ENCODE measurements at regions not wholly inside any gene's neighbourhood (a gene's known extent, or its start where the extent isn't known, plus 50 kb on each side); places are given as distances from the start of the nearest gene placed in this dataset.
"Not testable (repeated sequence)": the region's sequence is repeated elsewhere in the genome, so short reads cannot be mapped to it uniquely, and the experiment has no call there.

- H3K4me1 ChIP-seq, result no peaks in the 10 kb centered on the region
- H3K27me3 ChIP-seq, result no peaks in the 10 kb centered on the region
- no peak overlapping the region for H3K27ac ChIP-seq
- DNase-seq, result no peak
- intact Hi-C loops (cut with DNase I; ENCODE audit: low total_unique reads), result no loop called here
- no peaks in the 10 kb centered on the region for H3K36me3 ChIP-seq
- H3K9me3 ChIP-seq, result peaks cover 11 to 22% of the 10 kb centered on the region in 2 donors
- no peak overlapping the region for H3K4me3 ChIP-seq
- TF ChIP-seq POLR2A (IDR thresholded peaks at IDR 0.05) (no peak), POLR2AphosphoS5 (IDR thresholded peaks at IDR 0.05) (no peak), EP300 (IDR thresholded peaks at IDR 0.05; ENCODE audit: low read depth) (no peak)
- in situ Hi-C loops (cut with MboI; ENCODE audit: low pct_ligation_motif_present in 1 of 4, low pct_unique_long_range_greater_than_20kb in 1 of 4, low sequenced_read_pairs in 3 of 4), result no loop called here
These were observed 127.6 kb upstream of the KCTD3 start for GRCh38 chr1:215439549-215439948.

GRCh38 chr1:215444715-215445414 lies 122.2 kb upstream of the KCTD3 start:
- no peaks in the 10 kb centered on the region for H3K27me3 ChIP-seq
- H3K36me3 ChIP-seq, result no peaks in the 10 kb centered on the region
- 71% methylated on average over 2 of the region's 2 CpGs; no CpG with 5 or more reads in 1 of the 2 donors for WGBS, 2 donors (ENCODE audit: low coverage in 1 of 2)
- in situ Hi-C loops (cut with MboI; ENCODE audit: low pct_ligation_motif_present in 1 of 4, low pct_unique_long_range_greater_than_20kb in 1 of 4, low sequenced_read_pairs in 3 of 4), result no loop called here
- no peak for DNase-seq
- TF ChIP-seq POLR2A (IDR thresholded peaks at IDR 0.05) (no peak), POLR2AphosphoS5 (IDR thresholded peaks at IDR 0.05) (no peak), EP300 (IDR thresholded peaks at IDR 0.05; ENCODE audit: low read depth) (no peak)
- TF ChIP-seq, protein P1, sequence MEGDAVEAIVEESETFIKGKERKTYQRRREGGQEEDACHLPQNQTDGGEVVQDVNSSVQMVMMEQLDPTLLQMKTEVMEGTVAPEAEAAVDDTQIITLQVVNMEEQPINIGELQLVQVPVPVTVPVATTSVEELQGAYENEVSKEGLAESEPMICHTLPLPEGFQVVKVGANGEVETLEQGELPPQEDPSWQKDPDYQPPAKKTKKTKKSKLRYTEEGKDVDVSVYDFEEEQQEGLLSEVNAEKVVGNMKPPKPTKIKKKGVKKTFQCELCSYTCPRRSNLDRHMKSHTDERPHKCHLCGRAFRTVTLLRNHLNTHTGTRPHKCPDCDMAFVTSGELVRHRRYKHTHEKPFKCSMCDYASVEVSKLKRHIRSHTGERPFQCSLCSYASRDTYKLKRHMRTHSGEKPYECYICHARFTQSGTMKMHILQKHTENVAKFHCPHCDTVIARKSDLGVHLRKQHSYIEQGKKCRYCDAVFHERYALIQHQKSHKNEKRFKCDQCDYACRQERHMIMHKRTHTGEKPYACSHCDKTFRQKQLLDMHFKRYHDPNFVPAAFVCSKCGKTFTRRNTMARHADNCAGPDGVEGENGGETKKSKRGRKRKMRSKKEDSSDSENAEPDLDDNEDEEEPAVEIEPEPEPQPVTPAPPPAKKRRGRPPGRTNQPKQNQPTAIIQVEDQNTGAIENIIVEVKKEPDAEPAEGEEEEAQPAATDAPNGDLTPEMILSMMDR (IDR thresholded peaks at IDR 0.05), result no peak
- intact Hi-C loops (cut with DNase I; ENCODE audit: low total_unique reads), result no loop called here
- H3K27ac ChIP-seq, result no peak overlapping the region
- H3K4me1 ChIP-seq, result no peaks in the 10 kb centered on the region
- H3K9me3 ChIP-seq, result peaks cover 4 to 7% of the 10 kb centered on the region in 2 donors
- no peak overlapping the region for H3K4me3 ChIP-seq

- WGBS, 2 donors (ENCODE audit: low coverage in 1 of 2), result 63% methylated on average over 6 of the region's 6 CpGs; no CpG with 5 or more reads in 1 of the 2 donors
- H3K36me3 ChIP-seq; in situ Hi-C loops (cut with MboI; ENCODE audit: low pct_ligation_motif_present in 1 of 4, low pct_unique_long_range_greater_than_20kb in 1 of 4, low sequenced_read_pairs in 3 of 4); H3K9me3 ChIP-seq; H3K4me3 ChIP-seq; intact Hi-C loops (cut with DNase I; ENCODE audit: low total_unique reads); H3K27ac ChIP-seq; H3K27me3 ChIP-seq; H3K4me1 ChIP-seq; DNase-seq: not testable (repeated sequence)
These were observed 119.1 kb upstream of the KCTD3 start for GRCh38 chr1:215448014-215448413.

- intact Hi-C loops (cut with DNase I; ENCODE audit: low total_unique reads); in situ Hi-C loops (cut with MboI; ENCODE audit: low pct_ligation_motif_present in 1 of 4, low pct_unique_long_range_greater_than_20kb in 1 of 4, low sequenced_read_pairs in 3 of 4); H3K9me3 ChIP-seq; H3K4me1 ChIP-seq; H3K27ac ChIP-seq; H3K36me3 ChIP-seq; H3K27me3 ChIP-seq; DNase-seq; H3K4me3 ChIP-seq: not testable (repeated sequence)
- 60 to 73% methylated on average over 1 of the region's 1 CpG for WGBS, 2 donors (ENCODE audit: low coverage in 1 of 2)
These were observed 118.0 kb upstream of the KCTD3 start for GRCh38 chr1:215449147-215449546.

DNA sequence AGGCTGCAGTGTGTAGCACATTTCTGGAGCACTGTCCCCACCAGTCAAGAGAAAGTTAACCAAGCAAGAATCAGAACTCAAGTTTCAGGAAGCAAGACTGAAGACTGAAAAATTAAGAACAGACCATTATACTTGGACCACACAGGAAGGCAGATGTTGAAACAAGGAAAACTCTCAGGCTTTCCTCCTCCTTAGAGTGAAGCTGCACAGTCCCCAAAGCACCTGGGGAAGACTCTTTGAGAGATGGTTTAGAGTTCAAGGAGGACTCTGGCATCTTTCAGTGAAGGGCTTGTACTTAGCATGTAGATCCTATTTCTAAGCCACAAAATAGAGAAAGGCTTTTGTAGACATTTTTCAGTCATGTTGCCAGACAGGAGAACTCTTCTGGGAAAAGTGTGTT lies 113.7 kb upstream of the KCTD3 start:
- Histone ChIP-seq H3K36me3 (no peaks in the 10 kb centered on the region), H3K27ac (no peak overlapping the region), H3K4me1 (no peaks in the 10 kb centered on the region), H3K9me3 (no peaks in the 10 kb centered on the region), H3K27me3 (no peaks in the 10 kb centered on the region), H3K4me3 (no peak overlapping the region)
- DNase-seq, result no peak
- TF ChIP-seq POLR2A (IDR thresholded peaks at IDR 0.05) (no peak), POLR2AphosphoS5 (IDR thresholded peaks at IDR 0.05) (no peak), EP300 (IDR thresholded peaks at IDR 0.05; ENCODE audit: low read depth) (no peak)
- intact Hi-C loops (cut with DNase I; ENCODE audit: low total_unique reads), result no loop called here
- in situ Hi-C loops (cut with MboI; ENCODE audit: low pct_ligation_motif_present in 1 of 4, low pct_unique_long_range_greater_than_20kb in 1 of 4, low sequenced_read_pairs in 3 of 4), result no loop called here

DNA sequence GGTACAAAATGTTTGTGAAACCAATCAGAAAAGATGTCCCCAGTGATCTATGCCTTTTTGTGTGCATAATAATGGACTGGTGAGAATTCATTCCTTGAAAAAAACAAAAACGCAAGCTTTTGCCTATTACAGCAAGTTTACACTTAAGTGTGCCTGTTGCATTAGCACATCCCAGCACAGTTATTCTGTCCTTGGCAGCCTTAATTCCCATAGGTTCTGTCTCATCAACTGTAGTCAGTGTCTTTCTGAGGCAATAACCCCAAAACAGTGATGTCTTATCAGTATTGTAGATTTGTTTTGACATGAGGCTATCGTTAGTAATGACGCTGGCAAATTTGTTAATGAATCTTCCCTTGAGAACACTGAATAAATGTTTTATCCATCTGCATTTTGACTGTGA lies 109.9 kb upstream of the KCTD3 start:
- Histone ChIP-seq H3K4me1 (no peaks in the 10 kb centered on the region), H3K9me3 (no peaks in the 10 kb centered on the region), H3K4me3 (no peak overlapping the region), H3K27me3 (no peaks in the 10 kb centered on the region), H3K27ac (no peak overlapping the region), H3K36me3 (no peaks in the 10 kb centered on the region)
- TF ChIP-seq POLR2A (IDR thresholded peaks at IDR 0.05), result no peak
- DNase-seq, result no peak
- in situ Hi-C loops (cut with MboI; ENCODE audit: low pct_ligation_motif_present in 1 of 4, low pct_unique_long_range_greater_than_20kb in 1 of 4, low sequenced_read_pairs in 3 of 4), result no loop called here
- intact Hi-C loops (cut with DNase I; ENCODE audit: low total_unique reads), result no loop called here
- 84 to 87% methylated on average over 3 of the region's 3 CpGs for WGBS, 2 donors (ENCODE audit: low coverage in 1 of 2)

GRCh38 chr1:215458104-215458503 lies 109.0 kb upstream of the KCTD3 start:
- TF ChIP-seq POLR2AphosphoS5 (IDR thresholded peaks at IDR 0.05), result no peak
- no peak for TF ChIP-seq POLR2A (IDR thresholded peaks at IDR 0.05)
- TF ChIP-seq EP300 (IDR thresholded peaks at IDR 0.05; ENCODE audit: low read depth), result no peak
- TF ChIP-seq, protein P1 (IDR thresholded peaks at IDR 0.05), result no peak
- in situ Hi-C loops (cut with MboI; ENCODE audit: low pct_ligation_motif_present in 1 of 4, low pct_unique_long_range_greater_than_20kb in 1 of 4, low sequenced_read_pairs in 3 of 4), result no loop called here
- no peaks in the 10 kb centered on the region for H3K27me3 ChIP-seq
- H3K9me3 ChIP-seq, result no peaks in the 10 kb centered on the region
- intact Hi-C loops (cut with DNase I; ENCODE audit: low total_unique reads), result no loop called here
- no peak for DNase-seq
- no peaks in the 10 kb centered on the region for H3K4me1 ChIP-seq
- H3K27ac ChIP-seq, result no peak overlapping the region
- no peaks in the 10 kb centered on the region for H3K36me3 ChIP-seq
- WGBS, 2 donors (ENCODE audit: low coverage in 1 of 2), result 72 to 84% methylated on average over 6 of the region's 6 CpGs
- H3K4me3 ChIP-seq, result no peak overlapping the region

All from transverse colon (tissue), 4 donors.